GM23248 (cell line): ENCODE measurements at regions not wholly inside any gene's neighbourhood (a gene's known extent, or its start where the extent isn't known, plus 50 kb on each side); places are given as distances from the start of the nearest gene placed in this dataset.

Experiments
- DNase-seq: peaks from one replicate; pipeline ENCODE4 v3.0.0-alpha.2; 2015
- H2AFZ ChIP-seq: fragments of 200-600 bp; sonication (generic); 2 replicates; pipeline ENCODE4 v1.6.1; 2016; ENCODE audit warnings: antibody characterized with exemption
- H3F3A ChIP-seq: fragments of 200-600 bp; sonication (generic); 2 replicates; pipeline ENCODE4 v1.6.1; 2016; ENCODE audit warnings: mild to moderate bottlenecking, antibody characterized with exemption, mixed run types; ENCODE audit not compliant: insufficient read depth
- H3K27ac ChIP-seq: fragments of 200-600 bp; sonication (generic); 2 replicates; pipeline ENCODE4 v1.5.1; 2016; ENCODE audit warnings: mild to moderate bottlenecking
- H3K27me3 ChIP-seq: fragments of 200-600 bp; sonication (generic); replicated peaks from 2 replicates; pipeline ENCODE4 v1.6.1; 2016; ENCODE audit warnings: mild to moderate bottlenecking; ENCODE audit not compliant: insufficient read depth
- H3K36me3 ChIP-seq: fragments of 200-600 bp; sonication (generic); 2 replicates; pipeline ENCODE4 v1.6.1; 2016; ENCODE audit warnings: low read depth, mild to moderate bottlenecking
- H3K4me1 ChIP-seq: fragments of 200-600 bp; sonication (generic); 2 replicates; pipeline ENCODE4 v1.6.1; 2016; ENCODE audit warnings: mild to moderate bottlenecking; ENCODE audit not compliant: insufficient read depth
- H3K4me2 ChIP-seq: fragments of 200-600 bp; sonication (generic); one replicate; pipeline ENCODE4 v1.6.1; 2016; ENCODE audit warnings: mild to moderate bottlenecking; ENCODE audit not compliant: unreplicated experiment
- H3K4me3 ChIP-seq: fragments of 200-600 bp; sonication (generic); 2 replicates; pipeline ENCODE4 v1.5.1; 2016; ENCODE audit warnings: mild to moderate bottlenecking
- H3K79me2 ChIP-seq: fragments of 200-600 bp; sonication (generic); 2 replicates; pipeline ENCODE4 v1.6.1; 2016; ENCODE audit warnings: mild to moderate bottlenecking; ENCODE audit not compliant: insufficient read depth
- H3K9ac ChIP-seq: fragments of 200-600 bp; sonication (generic); 2 replicates; pipeline ENCODE4 v1.6.1; 2016; ENCODE audit warnings: mild to moderate bottlenecking
- H3K9me2 ChIP-seq: fragments of 200-600 bp; sonication (generic); 2 replicates; pipeline ENCODE4 v1.6.1; 2016; ENCODE audit warnings: mixed run types, mild to moderate bottlenecking, moderate library complexity; ENCODE audit not compliant: insufficient read depth
- H3K9me3 ChIP-seq: fragments of 200-600 bp; sonication (generic); one replicate; pipeline ENCODE4 v1.6.1; 2017; ENCODE audit warnings: low read depth
- H4K20me1 ChIP-seq: fragments of 200-600 bp; sonication (generic); 2 replicates; pipeline ENCODE4 v1.6.0; 2016; ENCODE audit not compliant: insufficient read depth
- EZH2 ChIP-seq: fragments of 200-600 bp; sonication (generic); IDR thresholded peaks from 2 replicates; pipeline ENCODE4 v1.6.1; 2018; ENCODE audit warnings: antibody characterized with exemption, mild to moderate bottlenecking; ENCODE audit not compliant: insufficient read depth, poor library complexity, severe bottlenecking
- EZH2phosphoT487 ChIP-seq: fragments of 200-600 bp; sonication (generic); IDR thresholded peaks from 2 replicates; pipeline ENCODE4 v1.6.1; 2018; ENCODE audit warnings: antibody characterized with exemption, moderate library complexity, mild to moderate bottlenecking, low read depth; ENCODE audit not compliant: insufficient read depth
- WGBS, 2 experiments: methylation state at CpG; one replicate each; pipeline ENCODE4 v1.1.6; 2015 to 2017; ENCODE audit warnings: low lambda C conversion rate in 2 of 2, low coverage in 1 of 2; ENCODE audit errors: missing lambda C conversion rate in 2 of 2; 5-methylcytosine and 5-hydroxymethylcytosine counted together
- in situ Hi-C: fragments of 300-500 bp; cut with MboI; formaldehyde crosslinking; loops from 2 replicates; pipeline ENCODE4 v1.15.0; 2020

GRCh38 chr1:232177438-232177837, 452.5 kb downstream of the SIPA1L2 start:
- Histone ChIP-seq H3K36me3 (no peaks in the 10 kb centered on the region), H3K27me3 (no peaks in the 10 kb centered on the region), H4K20me1 (no peaks in the 10 kb centered on the region), H3K4me1 (no peaks in the 10 kb centered on the region), H3K27ac (no peak overlapping the region), H3K4me3 (no peak overlapping the region), H2AFZ (no peak overlapping the region), H3K4me2 (no peak overlapping the region), H3K9me3 (no peaks in the 10 kb centered on the region), H3K9ac (no peak overlapping the region), H3K9me2 (no peaks in the 10 kb centered on the region), H3K79me2 (no peaks in the 10 kb centered on the region), H3F3A (no peaks in the 10 kb centered on the region)
- no peak for TF ChIP-seq EZH2phosphoT487
- TF ChIP-seq EZH2: no peak
- DNase-seq: no peak
- in situ Hi-C loops: no loop called here
- 72 to 73% methylated on average over 2 of the region's 2 CpGs for WGBS, 2 experiments

- H3K4me1 ChIP-seq: no peaks in the 10 kb centered on the region
- TF ChIP-seq EZH2phosphoT487 (no peak), EZH2 (no peak)
- no peaks in the 10 kb centered on the region for H3K36me3 ChIP-seq
- no peaks in the 10 kb centered on the region for H3F3A ChIP-seq
- no peaks in the 10 kb centered on the region for H4K20me1 ChIP-seq
- H3K79me2 ChIP-seq: no peaks in the 10 kb centered on the region
- WGBS, 2 experiments: 60 to 66% methylated on average over 2 of the region's 2 CpGs
- H3K4me3 ChIP-seq: no peak overlapping the region
- no peak overlapping the region for H3K27ac ChIP-seq
- no peaks in the 10 kb centered on the region for H3K9me3 ChIP-seq
- no peaks in the 10 kb centered on the region for H3K9me2 ChIP-seq
- no peak for DNase-seq
- no peak overlapping the region for H3K9ac ChIP-seq
- in situ Hi-C loops: no loop called here
- no peak overlapping the region for H2AFZ ChIP-seq
- H3K4me2 ChIP-seq: no peak overlapping the region
- no peaks in the 10 kb centered on the region for H3K27me3 ChIP-seq
Observed at GRCh38 chr1:232176222-232176621, 453.7 kb downstream of the SIPA1L2 start.

GRCh38 chr1:232174306-232174705, 455.6 kb downstream of the SIPA1L2 start:
- no peaks in the 10 kb centered on the region for H3K9me2 ChIP-seq
- H3K27me3 ChIP-seq: no peaks in the 10 kb centered on the region
- no peaks in the 10 kb centered on the region for H3K9me3 ChIP-seq
- TF ChIP-seq EZH2: no peak
- no peak for TF ChIP-seq EZH2phosphoT487
- H3K9ac ChIP-seq: no peak overlapping the region
- H4K20me1 ChIP-seq: no peaks in the 10 kb centered on the region
- no peak overlapping the region for H2AFZ ChIP-seq
- 65 to 68% methylated on average over 5 of the region's 5 CpGs for WGBS, 2 experiments
- no peak overlapping the region for H3K27ac ChIP-seq
- no peaks in the 10 kb centered on the region for H3K4me1 ChIP-seq
- H3K79me2 ChIP-seq: no peaks in the 10 kb centered on the region
- H3K4me3 ChIP-seq: no peak overlapping the region
- no peak overlapping the region for H3K4me2 ChIP-seq
- DNase-seq: no peak
- no peaks in the 10 kb centered on the region for H3F3A ChIP-seq
- in situ Hi-C loops: no loop called here
- H3K36me3 ChIP-seq: no peaks in the 10 kb centered on the region

GRCh38 chr1:232172563-232172962, 457.4 kb downstream of the SIPA1L2 start:
- Histone ChIP-seq H3K4me1 (no peaks in the 10 kb centered on the region), H4K20me1 (no peaks in the 10 kb centered on the region), H3F3A (no peaks in the 10 kb centered on the region), H3K9me2 (no peaks in the 10 kb centered on the region), H3K4me3 (no peak overlapping the region), H3K9me3 (no peaks in the 10 kb centered on the region), H2AFZ (no peak overlapping the region), H3K9ac (no peak overlapping the region), H3K79me2 (no peaks in the 10 kb centered on the region), H3K27me3 (no peaks in the 10 kb centered on the region), H3K4me2 (no peak overlapping the region), H3K27ac (no peak overlapping the region), H3K36me3 (no peaks in the 10 kb centered on the region)
- no peak for TF ChIP-seq EZH2
- TF ChIP-seq EZH2phosphoT487: no peak
- DNase-seq: no peak
- in situ Hi-C loops: no loop called here
- WGBS, 2 experiments: 68 to 75% methylated on average over 4 of the region's 4 CpGs

GRCh38 chr1:232170909-232171308, 459.0 kb downstream of the SIPA1L2 start:
- Histone ChIP-seq H3K9me3 (no peaks in the 10 kb centered on the region), H4K20me1 (no peaks in the 10 kb centered on the region), H3K36me3 (no peaks in the 10 kb centered on the region), H3K4me2 (no peak overlapping the region), H2AFZ (no peak overlapping the region), H3K27me3 (no peaks in the 10 kb centered on the region), H3K9me2 (no peaks in the 10 kb centered on the region), H3K4me3 (no peak overlapping the region), H3K9ac (no peak overlapping the region), H3K79me2 (no peaks in the 10 kb centered on the region), H3K4me1 (no peaks in the 10 kb centered on the region), H3F3A (no peaks in the 10 kb centered on the region), H3K27ac (no peak overlapping the region)
- in situ Hi-C loops: no loop called here
- no peak for TF ChIP-seq EZH2
- DNase-seq: no peak
- 35 to 46% methylated on average over 1 of the region's 1 CpG for WGBS, 2 experiments
